NB4 (cell line): ENCODE measurements at regions not wholly inside any gene's neighbourhood (a gene's known extent, or its start where the extent isn't known, plus 50 kb on each side); places are given as distances from the start of the nearest gene placed in this dataset.

Experiments used
- MYC ChIP-seq: IDR thresholded peaks from 2 replicates; pipeline ENCODE4 v1.6.1; 2011; ENCODE audit warnings: low read depth, low read length
- POLR2A ChIP-seq: IDR thresholded peaks from 2 replicates; pipeline ENCODE4 v1.6.1; 2011; ENCODE audit warnings: mild to moderate bottlenecking; ENCODE audit not compliant: insufficient read length; ENCODE audit errors: extremely low read depth
- TF ChIP-seq, protein P1 (sequence below): IDR thresholded peaks from one replicate; pipeline ENCODE4 v1.5.1; 2012; ENCODE audit warnings: low read depth, low read length

DNA sequence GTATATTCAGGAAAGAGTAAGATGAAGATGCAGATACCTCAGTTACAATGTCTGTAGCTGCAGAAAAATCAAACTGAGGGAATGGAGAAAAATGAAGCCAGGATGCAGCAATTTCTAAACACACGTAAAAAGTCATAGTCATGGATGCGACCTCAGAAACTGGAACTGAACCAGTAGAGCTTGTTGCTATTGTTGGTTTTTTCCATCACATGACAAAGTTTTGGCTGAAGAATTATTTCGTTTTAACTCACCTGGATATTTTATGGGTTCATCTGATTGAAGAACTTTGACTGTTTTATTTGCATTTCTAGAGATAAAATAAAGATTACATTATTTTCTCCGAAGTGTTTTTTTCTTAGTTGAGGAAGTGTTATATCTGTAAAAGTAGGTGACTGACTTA, 591.2 kb downstream of the ZBBX start:
- TF ChIP-seq, protein P1, sequence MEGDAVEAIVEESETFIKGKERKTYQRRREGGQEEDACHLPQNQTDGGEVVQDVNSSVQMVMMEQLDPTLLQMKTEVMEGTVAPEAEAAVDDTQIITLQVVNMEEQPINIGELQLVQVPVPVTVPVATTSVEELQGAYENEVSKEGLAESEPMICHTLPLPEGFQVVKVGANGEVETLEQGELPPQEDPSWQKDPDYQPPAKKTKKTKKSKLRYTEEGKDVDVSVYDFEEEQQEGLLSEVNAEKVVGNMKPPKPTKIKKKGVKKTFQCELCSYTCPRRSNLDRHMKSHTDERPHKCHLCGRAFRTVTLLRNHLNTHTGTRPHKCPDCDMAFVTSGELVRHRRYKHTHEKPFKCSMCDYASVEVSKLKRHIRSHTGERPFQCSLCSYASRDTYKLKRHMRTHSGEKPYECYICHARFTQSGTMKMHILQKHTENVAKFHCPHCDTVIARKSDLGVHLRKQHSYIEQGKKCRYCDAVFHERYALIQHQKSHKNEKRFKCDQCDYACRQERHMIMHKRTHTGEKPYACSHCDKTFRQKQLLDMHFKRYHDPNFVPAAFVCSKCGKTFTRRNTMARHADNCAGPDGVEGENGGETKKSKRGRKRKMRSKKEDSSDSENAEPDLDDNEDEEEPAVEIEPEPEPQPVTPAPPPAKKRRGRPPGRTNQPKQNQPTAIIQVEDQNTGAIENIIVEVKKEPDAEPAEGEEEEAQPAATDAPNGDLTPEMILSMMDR = no peak
- TF ChIP-seq POLR2A = no peak
- no peak for TF ChIP-seq MYC
